Breast epithelium (tissue), 3 donors: ENCODE measurements at regions not wholly inside any gene's neighbourhood (a gene's known extent, or its start where the extent isn't known, plus 50 kb on each side); places are given as distances from the start of the nearest gene placed in this dataset.

Experiments
- POLR2A ChIP-seq: fragments of 450-650 bp; IDR thresholded peaks from one replicate; pipeline ENCODE4 v1.6.1; 2016; ENCODE audit warnings: antibody characterized with exemption, mild to moderate bottlenecking, moderate library complexity
- POLR2AphosphoS5 ChIP-seq, 3 donors: sonication (generic); formaldehyde crosslinking; IDR thresholded peaks; one replicate each; pipeline ENCODE4 v1.6.1; 2017; ENCODE audit warnings: antibody characterized with exemption in 3 of 3
- TF ChIP-seq, protein P1 (sequence below), 3 donors: fragments of 450-650 bp; IDR thresholded peaks; one replicate each; pipeline ENCODE4 v1.5.1; 2016 to 2017; ENCODE audit warnings: antibody characterized with exemption in 3 of 3, mild to moderate bottlenecking in 3 of 3, moderate library complexity in 3 of 3

DNA sequence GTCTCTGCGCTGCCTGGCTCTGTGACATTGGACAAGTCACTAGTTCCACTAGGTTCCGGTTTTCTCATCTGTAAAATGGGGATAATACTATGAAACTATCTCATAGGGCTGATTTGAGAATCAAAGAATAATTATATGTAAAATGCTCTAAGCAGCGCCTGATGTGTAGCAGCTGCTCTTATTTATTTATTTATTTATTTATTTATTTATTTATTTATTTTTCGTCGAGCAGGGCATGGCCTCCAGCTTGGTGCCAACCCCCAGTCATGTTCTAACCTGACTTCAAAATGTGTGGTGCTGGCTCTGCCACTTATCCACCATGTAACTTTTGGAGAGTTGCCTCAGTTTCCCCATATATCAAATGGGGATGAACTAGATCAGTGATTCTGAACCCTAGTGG lies 93.5 kb upstream of the GSC start:
- TF ChIP-seq, protein P1, sequence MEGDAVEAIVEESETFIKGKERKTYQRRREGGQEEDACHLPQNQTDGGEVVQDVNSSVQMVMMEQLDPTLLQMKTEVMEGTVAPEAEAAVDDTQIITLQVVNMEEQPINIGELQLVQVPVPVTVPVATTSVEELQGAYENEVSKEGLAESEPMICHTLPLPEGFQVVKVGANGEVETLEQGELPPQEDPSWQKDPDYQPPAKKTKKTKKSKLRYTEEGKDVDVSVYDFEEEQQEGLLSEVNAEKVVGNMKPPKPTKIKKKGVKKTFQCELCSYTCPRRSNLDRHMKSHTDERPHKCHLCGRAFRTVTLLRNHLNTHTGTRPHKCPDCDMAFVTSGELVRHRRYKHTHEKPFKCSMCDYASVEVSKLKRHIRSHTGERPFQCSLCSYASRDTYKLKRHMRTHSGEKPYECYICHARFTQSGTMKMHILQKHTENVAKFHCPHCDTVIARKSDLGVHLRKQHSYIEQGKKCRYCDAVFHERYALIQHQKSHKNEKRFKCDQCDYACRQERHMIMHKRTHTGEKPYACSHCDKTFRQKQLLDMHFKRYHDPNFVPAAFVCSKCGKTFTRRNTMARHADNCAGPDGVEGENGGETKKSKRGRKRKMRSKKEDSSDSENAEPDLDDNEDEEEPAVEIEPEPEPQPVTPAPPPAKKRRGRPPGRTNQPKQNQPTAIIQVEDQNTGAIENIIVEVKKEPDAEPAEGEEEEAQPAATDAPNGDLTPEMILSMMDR (IDR thresholded peaks at IDR 0.05) = no peak
- no peak for TF ChIP-seq POLR2AphosphoS5 (IDR thresholded peaks at IDR 0.05)
- no peak for TF ChIP-seq POLR2A
